WTC11 (cell line): ENCODE measurements at regions not wholly inside any gene's neighbourhood (a gene's known extent, or its start where the extent isn't known, plus 50 kb on each side); places are given as distances from the start of the nearest gene placed in this dataset.

Source experiments
- ATAC-seq: fragments of 200-7000 bp; cut with Tn5 transposase; 2 replicates; pipeline ENCODE4 v1.10.0; 2021; ENCODE audit warnings: mild to moderate bottlenecking, moderate library complexity
- CTCF ChIA-PET: fragments of 300-600 bp; sonication (Branson Sonifier 250); formaldehyde crosslinking; loops from one replicate; lab custom pipeline; 2021; ENCODE audit warnings: antibody characterized with exemption; lab: Charles Lee
- POLR2A ChIA-PET: fragments of 350-600 bp; sonication (Branson Sonifier 250); formaldehyde crosslinking; loops from one replicate; lab custom pipeline; 2021; ENCODE audit warnings: antibody characterized with exemption; lab: Charles Lee
- DNase-seq: peaks from one replicate; pipeline ENCODE4 v3.0.0; 2021; ENCODE audit warnings: low spot score
- H3K27ac Mint-ChIP-seq: 2 replicates; pipeline ENCODE4 v1.8.0; 2021; ENCODE audit warnings: mixed read lengths
- H3K27me3 Mint-ChIP-seq: 2 replicates; pipeline ENCODE4 v1.8.0; 2021; ENCODE audit warnings: low read depth, mild to moderate bottlenecking, moderate library complexity, mixed read lengths
- H3K36me3 Mint-ChIP-seq: 2 replicates; pipeline ENCODE4 v1.8.0; 2021; ENCODE audit warnings: mixed read lengths
- H3K4me1 Mint-ChIP-seq: 2 replicates; pipeline ENCODE4 v1.8.0; 2022; ENCODE audit warnings: mixed read lengths
- H3K4me3 Mint-ChIP-seq: 2 replicates; pipeline ENCODE4 v1.8.0; 2021; ENCODE audit warnings: mild to moderate bottlenecking, moderate library complexity, mixed read lengths
- H3K9me3 Mint-ChIP-seq: 2 replicates; pipeline ENCODE4 v1.8.0; 2021; ENCODE audit warnings: mixed read lengths
- FOXK1 ChIP-seq: sonication (generic); formaldehyde crosslinking; IDR thresholded peaks from 2 replicates; pipeline ENCODE4 v1.8.0; 2022; ENCODE audit warnings: mild to moderate bottlenecking, moderate library complexity, missing genetic modification reagents
- FOXP1 ChIP-seq: sonication (generic); formaldehyde crosslinking; IDR thresholded peaks from 2 replicates; pipeline ENCODE4 v1.8.0; 2022; ENCODE audit warnings: missing genetic modification reagents, mild to moderate bottlenecking, moderate library complexity, borderline replicate concordance
- JAZF1 ChIP-seq: fragments of 250-450 bp; sonication (Bioruptor Pico); IDR thresholded peaks from 2 replicates; pipeline ENCODE4 v1.9.0; 2021; ENCODE audit warnings: moderate library complexity, mild to moderate bottlenecking, inconsistent platforms
- JUN ChIP-seq: sonication (generic); formaldehyde crosslinking; IDR thresholded peaks from 2 replicates; pipeline ENCODE4 v1.8.0; 2023; ENCODE audit warnings: mild to moderate bottlenecking, missing genetic modification reagents
- KAT7 ChIP-seq: sonication (generic); formaldehyde crosslinking; IDR thresholded peaks from 2 replicates; pipeline ENCODE4 v1.8.1; 2023; ENCODE audit warnings: missing genetic modification reagents, mild to moderate bottlenecking, borderline replicate concordance
- NFE2L1 ChIP-seq: sonication (generic); formaldehyde crosslinking; IDR thresholded peaks from 2 replicates; pipeline ENCODE4 v1.8.1; 2023; ENCODE audit warnings: missing genetic modification reagents
- SOX15 ChIP-seq: fragments of 250-450 bp; sonication (Bioruptor Pico); IDR thresholded peaks from 2 replicates; pipeline ENCODE4 v1.9.0; 2021; ENCODE audit warnings: mild to moderate bottlenecking
- TCF7 ChIP-seq: sonication (generic); formaldehyde crosslinking; IDR thresholded peaks from 2 replicates; pipeline ENCODE4 v1.8.0; 2022; ENCODE audit warnings: mild to moderate bottlenecking, low read depth, missing genetic modification reagents, moderate library complexity
- ZBTB21 ChIP-seq: sonication (generic); formaldehyde crosslinking; IDR thresholded peaks from 2 replicates; pipeline ENCODE4 v1.8.1; 2023; ENCODE audit warnings: mild to moderate bottlenecking, missing genetic modification reagents, borderline replicate concordance
- ZNF416 ChIP-seq: fragments of 250-450 bp; sonication (Bioruptor Pico); IDR thresholded peaks from 2 replicates; pipeline ENCODE4 v1.9.0; 2021; ENCODE audit warnings: mild to moderate bottlenecking, inconsistent platforms
- TF ChIP-seq, protein P1 (sequence below): sonication (generic); formaldehyde crosslinking; conservative IDR thresholded peaks from 2 replicates; pipeline ENCODE4 v1.8.1; 2022; ENCODE audit warnings: mild to moderate bottlenecking, missing genetic modification reagents
- TF ChIP-seq, protein P2 (sequence below): fragments of 250-450 bp; sonication (Bioruptor Pico); IDR thresholded peaks from 2 replicates; pipeline ENCODE4 v1.9.0; 2021; ENCODE audit warnings: mild to moderate bottlenecking
- TF ChIP-seq, protein P3 (sequence below): fragments of 250-450 bp; sonication (Bioruptor Pico); conservative IDR thresholded peaks from 2 replicates; pipeline ENCODE4 v1.9.0; 2021; ENCODE audit warnings: mild to moderate bottlenecking
- TF ChIP-seq, protein P4 (sequence below): fragments of 250-450 bp; sonication (Bioruptor Pico); IDR thresholded peaks from 2 replicates; pipeline ENCODE4 v1.9.0; 2021; ENCODE audit warnings: moderate library complexity, mild to moderate bottlenecking, inconsistent platforms, borderline replicate concordance
- TF ChIP-seq, protein P5 (sequence below): fragments of 250-450 bp; sonication (Bioruptor Pico); IDR thresholded peaks from 2 replicates; pipeline ENCODE4 v1.9.0; 2021; ENCODE audit warnings: mild to moderate bottlenecking, borderline replicate concordance

DNA sequence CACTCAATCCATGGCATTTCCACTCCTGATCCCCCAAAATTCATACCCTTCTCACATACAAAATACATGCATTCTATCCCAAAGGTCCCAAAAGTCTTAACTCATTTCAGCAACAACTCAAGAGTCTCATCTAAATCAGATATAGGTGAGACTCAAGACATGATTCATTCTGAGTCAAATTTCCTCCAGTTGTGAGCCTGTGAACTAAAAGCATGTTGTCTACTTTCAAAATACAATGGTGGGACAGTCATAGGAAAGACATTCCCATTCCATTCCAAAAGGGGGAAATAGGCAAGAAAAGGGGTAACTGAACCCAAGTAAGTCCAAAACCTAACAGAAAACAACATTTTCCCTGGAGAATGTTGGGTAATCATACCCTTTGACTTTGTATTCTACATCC is 103.3 kb downstream of the C12orf75 start:
- H3K4me1 Mint-ChIP-seq, result 0 out of 2 replicates have a peak, but pooled peaks cover 3% of the 10 kb centered on the region
- CTCF ChIA-PET, result no interaction called here
- H3K9me3 Mint-ChIP-seq, result peaks cover 12% of the 10 kb centered on the region
- H3K36me3 Mint-ChIP-seq, result peaks cover 11% of the 10 kb centered on the region
- no peak for ATAC-seq
- no peak overlapping the region for H3K4me3 Mint-ChIP-seq
- no peak overlapping the region for H3K27ac Mint-ChIP-seq
- TF ChIP-seq, protein P1, sequence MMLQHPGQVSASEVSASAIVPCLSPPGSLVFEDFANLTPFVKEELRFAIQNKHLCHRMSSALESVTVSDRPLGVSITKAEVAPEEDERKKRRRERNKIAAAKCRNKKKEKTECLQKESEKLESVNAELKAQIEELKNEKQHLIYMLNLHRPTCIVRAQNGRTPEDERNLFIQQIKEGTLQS (CRISPR knock-in tag), result no peak
- TF ChIP-seq, protein P2, sequence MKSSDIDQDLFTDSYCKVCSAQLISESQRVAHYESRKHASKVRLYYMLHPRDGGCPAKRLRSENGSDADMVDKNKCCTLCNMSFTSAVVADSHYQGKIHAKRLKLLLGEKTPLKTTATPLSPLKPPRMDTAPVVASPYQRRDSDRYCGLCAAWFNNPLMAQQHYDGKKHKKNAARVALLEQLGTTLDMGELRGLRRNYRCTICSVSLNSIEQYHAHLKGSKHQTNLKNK (CRISPR knock-in tag), result no peak
- no peak for TF ChIP-seq KAT7 (CRISPR knock-in tag)
- TF ChIP-seq, protein P3, sequence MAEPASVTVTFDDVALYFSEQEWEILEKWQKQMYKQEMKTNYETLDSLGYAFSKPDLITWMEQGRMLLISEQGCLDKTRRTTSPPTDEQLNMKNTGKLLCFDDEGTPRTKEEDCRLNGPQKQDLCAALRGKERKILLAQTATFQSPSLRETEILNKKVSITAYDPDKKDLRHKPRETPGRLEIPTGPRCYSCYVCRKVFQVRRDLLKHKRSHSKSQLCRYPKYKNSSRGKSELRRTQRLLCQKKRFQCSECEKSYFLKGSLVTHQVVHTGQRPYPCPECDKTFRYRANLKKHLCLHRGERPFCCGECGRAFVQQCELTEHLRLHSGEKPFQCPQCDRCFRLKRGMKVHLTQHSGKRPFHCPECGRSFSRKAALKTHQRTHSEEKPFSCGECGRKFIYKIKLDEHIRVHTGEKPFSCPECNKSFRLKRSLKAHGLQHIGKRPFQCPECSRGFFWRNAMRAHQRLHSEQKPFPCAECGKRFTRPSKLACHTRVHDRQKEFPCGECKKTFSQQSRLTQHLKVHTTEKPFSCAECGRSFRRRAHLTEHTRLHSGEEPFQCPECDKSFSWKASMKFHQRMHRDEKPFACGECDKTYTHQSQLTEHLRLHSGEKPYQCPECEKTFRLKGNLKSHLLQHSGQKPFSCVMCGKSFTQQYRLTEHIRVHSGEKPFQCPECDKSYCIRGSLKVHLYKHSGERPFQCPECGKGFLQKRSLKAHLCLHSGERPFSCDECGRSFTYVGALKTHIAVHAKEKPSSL (CRISPR knock-in tag), result no peak
- TF ChIP-seq ZNF416 (CRISPR knock-in tag), result no peak
- no peak for TF ChIP-seq SOX15 (CRISPR knock-in tag)
- no peak for TF ChIP-seq FOXP1 (CRISPR knock-in tag)
- TF ChIP-seq, all 79 proteins: peak for 0
- H3K27me3 Mint-ChIP-seq, result no peaks in the 10 kb centered on the region
- POLR2A ChIA-PET, result no interaction called here
- no peak for DNase-seq

DNA sequence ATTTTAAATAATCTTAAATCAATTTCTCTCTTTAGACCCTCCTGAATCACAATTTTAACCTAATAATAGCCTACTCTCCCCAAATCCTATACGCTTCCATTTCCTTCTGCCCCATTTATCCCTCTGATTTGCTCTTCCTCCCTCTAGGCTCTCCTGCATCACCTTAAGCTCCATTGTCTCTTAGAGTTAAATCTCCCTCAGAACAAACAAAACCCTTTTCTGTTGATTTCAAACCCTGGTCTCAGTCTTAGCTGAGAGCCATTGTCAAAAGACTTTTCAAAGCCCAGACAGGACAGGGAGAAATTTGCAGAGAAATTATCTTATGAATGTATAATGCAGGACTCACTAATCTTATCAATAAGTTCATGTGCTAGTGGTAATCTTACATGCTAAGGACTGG is 106.1 kb downstream of the C12orf75 start:
- Mint-ChIP-seq H3K4me1 (0 out of 2 replicates have a peak, but pooled peaks cover under 1% of the 10 kb centered on the region), H3K4me3 (no peak overlapping the region), H3K9me3 (peaks cover 29% of the 10 kb centered on the region), H3K36me3 (peaks cover 28% of the 10 kb centered on the region), H3K27me3 (no peaks in the 10 kb centered on the region), H3K27ac (no peak overlapping the region)
- POLR2A ChIA-PET, result no interaction called here
- CTCF ChIA-PET, result interaction anchor here (1.4 kb wide), 1 partner anchor 9 kb away, joined by 3 read pairs; no protein-coding TSS in a partner anchor
- ATAC-seq, result no peak
- DNase-seq, result no peak
- TF ChIP-seq ZNF416 (CRISPR knock-in tag) (no peak), JAZF1 (CRISPR knock-in tag) (no peak), JUN (CRISPR knock-in tag) (no peak), TCF7 (CRISPR knock-in tag) (no peak), SOX15 (CRISPR knock-in tag) (no peak), FOXK1 (CRISPR knock-in tag) (no peak), ZBTB21 (no peak), NFE2L1 (CRISPR knock-in tag) (no peak)
- TF ChIP-seq, protein P4, sequence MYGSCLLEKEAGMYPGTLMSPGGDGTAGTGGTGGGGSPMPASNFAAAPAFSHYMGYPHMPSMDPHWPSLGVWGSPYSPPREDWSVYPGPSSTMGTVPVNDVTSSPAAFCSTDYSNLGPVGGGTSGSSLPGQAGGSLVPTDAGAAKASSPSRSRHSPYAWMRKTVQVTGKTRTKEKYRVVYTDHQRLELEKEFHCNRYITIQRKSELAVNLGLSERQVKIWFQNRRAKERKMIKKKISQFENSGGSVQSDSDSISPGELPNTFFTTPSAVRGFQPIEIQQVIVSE (CRISPR knock-in tag), result no peak
- TF ChIP-seq, protein P5, sequence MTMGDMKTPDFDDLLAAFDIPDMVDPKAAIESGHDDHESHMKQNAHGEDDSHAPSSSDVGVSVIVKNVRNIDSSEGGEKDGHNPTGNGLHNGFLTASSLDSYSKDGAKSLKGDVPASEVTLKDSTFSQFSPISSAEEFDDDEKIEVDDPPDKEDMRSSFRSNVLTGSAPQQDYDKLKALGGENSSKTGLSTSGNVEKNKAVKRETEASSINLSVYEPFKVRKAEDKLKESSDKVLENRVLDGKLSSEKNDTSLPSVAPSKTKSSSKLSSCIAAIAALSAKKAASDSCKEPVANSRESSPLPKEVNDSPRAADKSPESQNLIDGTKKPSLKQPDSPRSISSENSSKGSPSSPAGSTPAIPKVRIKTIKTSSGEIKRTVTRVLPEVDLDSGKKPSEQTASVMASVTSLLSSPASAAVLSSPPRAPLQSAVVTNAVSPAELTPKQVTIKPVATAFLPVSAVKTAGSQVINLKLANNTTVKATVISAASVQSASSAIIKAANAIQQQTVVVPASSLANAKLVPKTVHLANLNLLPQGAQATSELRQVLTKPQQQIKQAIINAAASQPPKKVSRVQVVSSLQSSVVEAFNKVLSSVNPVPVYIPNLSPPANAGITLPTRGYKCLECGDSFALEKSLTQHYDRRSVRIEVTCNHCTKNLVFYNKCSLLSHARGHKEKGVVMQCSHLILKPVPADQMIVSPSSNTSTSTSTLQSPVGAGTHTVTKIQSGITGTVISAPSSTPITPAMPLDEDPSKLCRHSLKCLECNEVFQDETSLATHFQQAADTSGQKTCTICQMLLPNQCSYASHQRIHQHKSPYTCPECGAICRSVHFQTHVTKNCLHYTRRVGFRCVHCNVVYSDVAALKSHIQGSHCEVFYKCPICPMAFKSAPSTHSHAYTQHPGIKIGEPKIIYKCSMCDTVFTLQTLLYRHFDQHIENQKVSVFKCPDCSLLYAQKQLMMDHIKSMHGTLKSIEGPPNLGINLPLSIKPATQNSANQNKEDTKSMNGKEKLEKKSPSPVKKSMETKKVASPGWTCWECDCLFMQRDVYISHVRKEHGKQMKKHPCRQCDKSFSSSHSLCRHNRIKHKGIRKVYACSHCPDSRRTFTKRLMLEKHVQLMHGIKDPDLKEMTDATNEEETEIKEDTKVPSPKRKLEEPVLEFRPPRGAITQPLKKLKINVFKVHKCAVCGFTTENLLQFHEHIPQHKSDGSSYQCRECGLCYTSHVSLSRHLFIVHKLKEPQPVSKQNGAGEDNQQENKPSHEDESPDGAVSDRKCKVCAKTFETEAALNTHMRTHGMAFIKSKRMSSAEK (CRISPR knock-in tag), result no peak
